H1 (cell line): ENCODE measurements at regions not wholly inside any gene's neighbourhood (a gene's known extent, or its start where the extent isn't known, plus 50 kb on each side); places are given as distances from the start of the nearest gene placed in this dataset.

Experiments
- CTCF ChIA-PET: fragments of 300-600 bp; sonication (Branson Sonifier 250); formaldehyde crosslinking; loops from one replicate; lab custom pipeline; 2021; ENCODE audit not compliant: partially characterized antibody; lab: Charles Lee
- POLR2A ChIA-PET: fragments of 300-600 bp; sonication (Branson Sonifier 250); formaldehyde crosslinking; loops from one replicate; lab custom pipeline; 2021; ENCODE audit warnings: inconsistent platforms; ENCODE audit not compliant: partially characterized antibody; lab: Charles Lee
- DNase-seq, 2 experiments: peaks; one replicate each; pipeline versions ENCODE4 v3.0.0 to v3.0.0-alpha.2; 2010 to 2022; ENCODE audit warnings: low spot score in 2 of 2, low read depth in 1 of 2, mixed read lengths in 1 of 2
- FAIRE-seq: peaks from 2 replicates; lab custom pipeline; 2011; peaks lifted over from hg19 to GRCh38; lab: Jason Lieb, UNC
- H2AFZ ChIP-seq: 2 replicates; pipeline ENCODE4 v1.8.1; 2012; ENCODE audit warnings: low read length, inconsistent platforms
- H2AK5ac ChIP-seq: 2 replicates; pipeline ENCODE4 v1.6.1; 2013; ENCODE audit warnings: low read depth, low read length
- H2BK120ac ChIP-seq: replicated peaks from 2 replicates; pipeline ENCODE3; 2013; ENCODE audit warnings: low read depth, low read length, inconsistent platforms
- H2BK12ac ChIP-seq: 2 replicates; pipeline ENCODE4 v1.6.1; 2013; ENCODE audit warnings: low read depth, low read length
- H2BK15ac ChIP-seq: 2 replicates; pipeline ENCODE4 v1.6.1; 2013; ENCODE audit warnings: low read length
- H2BK20ac ChIP-seq: 2 replicates; pipeline ENCODE4 v1.6.1; 2013; ENCODE audit warnings: low read length
- H2BK5ac ChIP-seq: 2 replicates; pipeline ENCODE4 v1.6.1; 2013; ENCODE audit warnings: low read depth, low read length
- H3K14ac ChIP-seq: 2 replicates; pipeline ENCODE4 v1.6.1; 2013; ENCODE audit warnings: inconsistent platforms; ENCODE audit not compliant: insufficient read length
- H3K18ac ChIP-seq: 2 replicates; pipeline ENCODE4 v1.6.1; 2013; ENCODE audit warnings: low read length; ENCODE audit errors: extremely low read depth
- H3K23ac ChIP-seq: 2 replicates; pipeline ENCODE4 v1.6.1; 2013; ENCODE audit warnings: inconsistent platforms; ENCODE audit not compliant: insufficient read length
- H3K23me2 ChIP-seq: 2 replicates; pipeline ENCODE4 v1.6.1; 2013; ENCODE audit warnings: low read depth, low read length
- H3K27ac ChIP-seq: 2 replicates; pipeline ENCODE4 v1.6.1; 2011; ENCODE audit warnings: low read depth, low read length, inconsistent platforms
- H3K27me3 ChIP-seq, 4 experiments: replicated peaks in 1 of 4; 1 replicate in 1 of 4; 2 replicates in 3 of 4; pipeline versions ENCODE4 v1.6.1 to v1.8.1; 2011 to 2013; ENCODE audit warnings: low read length in 3 of 4, mild to moderate bottlenecking in 3 of 4, inconsistent platforms in 2 of 4, mixed read lengths in 2 of 4, moderate library complexity in 1 of 4; ENCODE audit not compliant: control insufficient read depth in 3 of 4, insufficient read depth in 3 of 4; ENCODE audit errors: extremely low read depth in 1 of 4
- H3K36me3 ChIP-seq, 4 experiments: 2 replicates each; pipeline versions ENCODE4 v1.6.1 to v1.8.1; 2011 to 2013; ENCODE audit warnings: mild to moderate bottlenecking in 4 of 4, low read length in 3 of 4, moderate library complexity in 2 of 4, control low read depth in 1 of 4, inconsistent platforms in 1 of 4; ENCODE audit not compliant: insufficient read depth in 4 of 4, control insufficient read depth in 2 of 4
- H3K4ac ChIP-seq: replicated peaks from 2 replicates; pipeline ENCODE3; 2013; ENCODE audit warnings: low read length, low read depth, mixed read lengths, inconsistent platforms; ENCODE audit not compliant: insufficient read length
- H3K4me1 ChIP-seq, 4 experiments: replicated peaks in 1 of 4; 1 replicate in 1 of 4; 2 replicates in 3 of 4; pipeline versions ENCODE4 v1.6.1 to v1.8.1; 2011 to 2013; ENCODE audit warnings: low read length in 3 of 4, inconsistent platforms in 2 of 4, mixed read lengths in 1 of 4; ENCODE audit not compliant: insufficient read depth in 4 of 4, control insufficient read depth in 3 of 4
- H3K4me2 ChIP-seq, 2 experiments: 2 replicates each; pipeline versions ENCODE4 v1.6.1 to v1.8.1; 2011 to 2013; ENCODE audit warnings: low read depth in 2 of 2, low read length in 2 of 2, control low read depth in 1 of 2, inconsistent platforms in 1 of 2, mild to moderate bottlenecking in 1 of 2; ENCODE audit not compliant: insufficient read depth in 1 of 2
- H3K4me3 ChIP-seq, 4 experiments: fragments of 200-600, 300-600 bp in 1 of 4; sonication (generic), shearing (Covaris generic), sonication (Bioruptor Twin) in 1 of 4; 2 replicates each; pipeline versions ENCODE4 v1.5.1 to v1.8.1; 2011 to 2016; ENCODE audit warnings: low read length in 4 of 4, low read depth in 3 of 4, control low read depth in 2 of 4, inconsistent platforms in 2 of 4, mild to moderate bottlenecking in 2 of 4, mixed read lengths in 1 of 4, moderate library complexity in 1 of 4; ENCODE audit not compliant: insufficient read depth in 2 of 4; ENCODE audit errors: extremely low read depth in 1 of 4
- H3K56ac ChIP-seq: replicated peaks from 2 replicates; pipeline ENCODE3; 2013; ENCODE audit warnings: low read depth, mild to moderate bottlenecking, mixed read lengths, low read length, inconsistent platforms; ENCODE audit not compliant: insufficient read length
- H3K79me1 ChIP-seq: 2 replicates; pipeline ENCODE4 v1.6.1; 2013; ENCODE audit warnings: low read depth, low read length, control low read depth
- H3K79me2 ChIP-seq, 2 experiments: 2 replicates each; pipeline versions ENCODE4 v1.6.1 to v1.8.1; 2012 to 2013; ENCODE audit warnings: low read length in 2 of 2, mild to moderate bottlenecking in 2 of 2, inconsistent platforms in 1 of 2; ENCODE audit not compliant: insufficient read depth in 2 of 2, control insufficient read depth in 1 of 2
- H3K9ac ChIP-seq, 4 experiments: replicated peaks in 1 of 4; 1 replicate in 1 of 4; 2 replicates in 3 of 4; pipeline versions ENCODE4 v1.6.1 to v1.8.1; 2011 to 2013; ENCODE audit warnings: low read depth in 3 of 4, low read length in 3 of 4, control low read depth in 2 of 4, mild to moderate bottlenecking in 2 of 4, moderate library complexity in 2 of 4, inconsistent platforms in 1 of 4; ENCODE audit errors: extremely low read depth in 1 of 4
- H3K9me3 ChIP-seq, 2 experiments: 2 replicates each; pipeline versions ENCODE4 v1.6.1 to v1.8.1; 2012 to 2013; ENCODE audit warnings: mild to moderate bottlenecking in 2 of 2, moderate library complexity in 2 of 2, control low read depth in 1 of 2, inconsistent platforms in 1 of 2, low read depth in 1 of 2, low read length in 1 of 2, mixed read lengths in 1 of 2; ENCODE audit not compliant: insufficient read depth in 2 of 2
- H4K20me1 ChIP-seq, 2 experiments: replicated peaks in 1 of 2; 2 replicates each; pipeline versions ENCODE3 to v1.8.1; 2011 to 2013; ENCODE audit warnings: inconsistent platforms in 2 of 2, low read length in 2 of 2, mild to moderate bottlenecking in 1 of 2; ENCODE audit not compliant: insufficient read depth in 2 of 2, control insufficient read depth in 1 of 2
- H4K5ac ChIP-seq: 2 replicates; pipeline ENCODE4 v1.6.1; 2013; ENCODE audit warnings: low read length, low read depth, mixed read lengths, inconsistent platforms; ENCODE audit not compliant: insufficient read length
- H4K8ac ChIP-seq: 2 replicates; pipeline ENCODE4 v1.8.0; 2013; ENCODE audit warnings: mild to moderate bottlenecking, moderate library complexity, low read length, inconsistent platforms; ENCODE audit not compliant: insufficient read depth; ENCODE audit errors: extremely low read depth
- H4K91ac ChIP-seq: replicated peaks from 2 replicates; pipeline ENCODE3; 2013; ENCODE audit warnings: low read length, mixed read lengths, inconsistent platforms; ENCODE audit not compliant: insufficient read length
- RAD21 ChIP-seq, 2 experiments: IDR thresholded peaks in 1 of 2; conservative IDR thresholded peaks in 1 of 2; 2 replicates each; pipeline ENCODE4 v1.6.1; 2011; ENCODE audit warnings: low read depth in 2 of 2, low read length in 2 of 2, improper control_type of control experiment in 1 of 2, inconsistent platforms in 1 of 2, mild to moderate bottlenecking in 1 of 2, moderate library complexity in 1 of 2
- SIRT6 ChIP-seq: IDR thresholded peaks from one replicate; pipeline ENCODE4 v1.7.1; 2012; ENCODE audit warnings: low read length, inconsistent platforms
- SIX5 ChIP-seq: IDR thresholded peaks from 2 replicates; pipeline ENCODE4 v1.6.1; 2011; ENCODE audit warnings: mild to moderate bottlenecking, low read depth, low read length
- SP1 ChIP-seq: IDR thresholded peaks from 2 replicates; pipeline ENCODE4 v1.6.1; 2011; ENCODE audit warnings: low read depth, low read length
- TCF12 ChIP-seq: IDR thresholded peaks from 2 replicates; pipeline ENCODE4 v1.6.1; 2011; ENCODE audit warnings: low read depth, mild to moderate bottlenecking, low read length
- WGBS, 2 experiments: shearing (Covaris generic) in 1 of 2; methylation state at CpG; one replicate each; pipeline versions ENCODE4 v1.1.6 to v1.1.7; 2013 to 2015; ENCODE audit warnings: low lambda C conversion rate in 2 of 2, mixed read lengths in 2 of 2, inconsistent platforms in 1 of 2, low coverage in 1 of 2, missing lambda C conversion rate in 1 of 2; ENCODE audit not compliant: insufficient replicate concordance in 2 of 2, insufficient coverage in 1 of 2, insufficient read length in 1 of 2; ENCODE audit errors: extremely low coverage in 1 of 2, missing lambda C conversion rate in 1 of 2; 5-methylcytosine and 5-hydroxymethylcytosine counted together

DNA sequence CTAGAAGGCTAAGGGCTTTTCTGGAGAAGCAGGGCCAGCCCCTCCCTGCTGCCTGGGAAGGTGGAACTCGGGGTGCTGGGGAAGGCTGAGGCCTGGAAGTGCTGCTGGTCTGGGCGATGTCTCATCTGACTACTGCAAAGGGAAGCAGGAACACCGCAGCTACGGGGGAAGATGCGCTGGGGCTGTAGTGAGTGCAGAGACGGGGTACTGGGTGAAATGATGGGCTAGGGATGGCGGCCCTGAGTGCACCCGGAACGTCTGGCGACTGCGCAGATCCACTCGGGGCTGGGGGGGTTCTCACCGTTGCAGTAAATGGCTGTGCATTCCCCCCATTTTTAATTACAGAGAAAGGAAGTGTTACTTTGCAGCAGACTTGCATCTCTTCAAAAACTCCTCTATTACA is 195.4 kb upstream of the ADARB2 start:
- Histone ChIP-seq H4K20me1 (no peaks in the 10 kb centered on the region), H2BK5ac (no peak overlapping the region), H3K4me1 (peaks cover 0 to 4% (median 1%) of the 10 kb centered on the region in 4 experiments; a peak in 1 of 7 replicates), H4K91ac (no peak overlapping the region), H3K27me3 (no peaks in the 10 kb centered on the region), H3K79me2 (no peaks in the 10 kb centered on the region), H2AFZ (0 out of 2 replicates have a peak overlapping the region, but pooled peaks have one; percentile 46), H4K8ac (peak overlapping the region; percentile 57), H3K4me2 (peak overlapping the region; percentile 41 to 44), H2AK5ac (no peak overlapping the region), H3K56ac (no peak overlapping the region), H4K5ac (no peak overlapping the region), H2BK12ac (no peak overlapping the region), H3K23ac (no peak overlapping the region), H2BK20ac (no peak overlapping the region), H3K36me3 (no peaks in the 10 kb centered on the region), H3K18ac (no peak overlapping the region), H2BK120ac (no peak overlapping the region), H3K4me3 (peak overlapping the region; percentile 10 to 44 (median 31); a peak in 5 of 8 replicates), H3K9me3 (no peaks in the 10 kb centered on the region), H3K27ac (no peak overlapping the region), H3K14ac (no peak overlapping the region), H3K4ac (no peak overlapping the region), H3K79me1 (no peaks in the 10 kb centered on the region), H3K23me2 (no peaks in the 10 kb centered on the region), H2BK15ac (no peak overlapping the region), H3K9ac (no peak overlapping the region; a peak in 1 of 7 replicates)
- ChIA-PET POLR2A (no interaction called here), CTCF (interaction anchor here (0.8 to 1.1 kb wide), 3 partner anchors 11 to 963 kb away, joined by 3 read pairs; no protein-coding TSS in a partner anchor)
- no peak for TF ChIP-seq SP1
- TF ChIP-seq RAD21 (IDR thresholded peaks at IDR 0.05 in 1 of 2, conservative IDR thresholded peaks at IDR 0.05 in 1 of 2; ENCODE audit: low read depth in 2 of 2, low read length in 2 of 2): 0 out of 4 replicates have a peak, but pooled peaks of 1 of the 2 experiments have one; percentile 0
- no peak for TF ChIP-seq SIRT6
- no peak for TF ChIP-seq SIX5
- TF ChIP-seq TCF12: no peak
- FAIRE-seq (no peak), DNase-seq (no peak)
- 52% methylated on average over 13 of the region's 13 CpGs; no CpG with 5 or more reads in 1 of the 2 experiments for WGBS, 2 experiments
